ENCODE measurements at regions not wholly inside any gene's neighbourhood (a gene's known extent, or its start where the extent isn't known, plus 50 kb on each side); places are given as distances from the start of the nearest gene placed in this dataset.

DNA sequence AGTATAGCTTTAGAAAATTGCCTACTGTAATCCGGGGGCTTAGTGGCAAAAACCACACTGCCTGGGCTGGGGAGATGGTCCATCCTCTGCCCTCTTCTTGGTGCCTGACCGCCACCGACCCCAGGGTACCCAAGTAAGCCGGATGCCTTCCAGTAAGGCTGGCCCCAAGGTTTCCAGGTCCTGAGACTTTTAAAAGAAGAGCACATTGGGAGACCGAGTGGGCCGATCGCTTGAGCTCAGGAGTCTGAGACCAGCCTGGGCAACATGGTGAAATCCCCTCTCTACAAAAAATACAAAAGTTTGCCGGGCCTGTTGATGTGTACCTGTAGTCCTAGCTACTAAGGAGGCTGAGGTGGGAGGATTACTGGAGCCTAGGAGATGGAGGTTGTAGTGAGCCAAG lies 406.7 kb upstream of the IRX4 start (continued):
- no peak for TF ChIP-seq ZNF462 (CRISPR knock-in tag; IDR thresholded peaks at IDR 0.05)
- TF ChIP-seq NANOG (IDR thresholded peaks at IDR 0.05; ENCODE audit: borderline replicate concordance), result no peak
- no peak for TF ChIP-seq JUNB (IDR thresholded peaks at IDR 0.05; ENCODE audit: unreplicated experiment)
- no peak for TF ChIP-seq CREB1 (CRISPR knock-in tag; IDR thresholded peaks at IDR 0.05; ENCODE audit: low read depth)
- TF ChIP-seq EZH2 (IDR thresholded peaks at IDR 0.05; ENCODE audit: low read depth, unreplicated experiment), result no peak

DNA sequence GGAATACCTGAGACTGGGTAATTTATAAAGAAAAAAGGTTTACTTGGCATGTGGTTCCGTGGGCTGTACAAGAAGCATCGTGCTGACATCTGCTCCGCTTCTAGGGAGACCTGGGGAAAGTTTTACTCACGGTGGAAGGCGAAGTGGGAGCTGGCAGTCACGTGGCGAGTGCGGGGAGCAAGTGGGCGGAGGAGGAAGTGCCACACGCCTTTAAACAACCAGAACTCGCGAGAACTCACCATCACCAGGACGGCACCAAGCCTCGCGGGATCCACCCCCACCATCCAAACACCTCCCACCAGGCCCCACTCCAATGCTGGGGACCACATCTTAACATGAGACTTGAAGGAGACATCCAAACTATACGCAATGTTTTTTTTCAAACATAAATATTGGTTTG lies 406.2 kb upstream of the IRX4 start:
- no peak overlapping the region for H3K4me3 ChIP-seq
- no peaks in the 10 kb centered on the region for H3F3A ChIP-seq (replicated peaks; ENCODE audit: low read depth)
- H2AFZ ChIP-seq, result no peak overlapping the region
- H3K27me3 ChIP-seq (ENCODE audit: insufficient read depth), result no peaks in the 10 kb centered on the region
- H3K27ac Mint-ChIP-seq, result no peak overlapping the region
- peaks cover 3% of the 10 kb centered on the region; the same call in 1 of the 3 replicates for H3K36me3 Mint-ChIP-seq (ENCODE audit: low read depth)
- H3K9me2 ChIP-seq (ENCODE audit: insufficient read depth), result no peaks in the 10 kb centered on the region
- H3K4me1 ChIP-seq (ENCODE audit: insufficient read depth), result no peaks in the 10 kb centered on the region
- peaks cover 2% of the 10 kb centered on the region; the same call in 2 of the 3 replicates for H3K4me1 Mint-ChIP-seq
- no peaks in the 10 kb centered on the region for H3K79me2 ChIP-seq (replicated peaks; ENCODE audit: insufficient read depth)
- DNase-seq (ENCODE audit: low spot score), result no peak
- no peak overlapping the region for H3K27ac ChIP-seq (ENCODE audit: low read depth)
- ATAC-seq, result no peak
- H3K36me3 ChIP-seq (ENCODE audit: insufficient read depth), result no peaks in the 10 kb centered on the region
- H3K27me3 Mint-ChIP-seq (ENCODE audit: insufficient read depth, low read depth, poor library complexity), result peaks cover 1% of the 10 kb centered on the region
- H3K4me2 ChIP-seq, result no peak overlapping the region
- no peak overlapping the region for H3K4me3 Mint-ChIP-seq
- H4K20me1 ChIP-seq (replicated peaks; ENCODE audit: insufficient read depth), result no peaks in the 10 kb centered on the region
- peaks cover 3% of the 10 kb centered on the region; the same call in 2 of the 3 replicates for H3K9me3 Mint-ChIP-seq
- TF ChIP-seq, protein P1, sequence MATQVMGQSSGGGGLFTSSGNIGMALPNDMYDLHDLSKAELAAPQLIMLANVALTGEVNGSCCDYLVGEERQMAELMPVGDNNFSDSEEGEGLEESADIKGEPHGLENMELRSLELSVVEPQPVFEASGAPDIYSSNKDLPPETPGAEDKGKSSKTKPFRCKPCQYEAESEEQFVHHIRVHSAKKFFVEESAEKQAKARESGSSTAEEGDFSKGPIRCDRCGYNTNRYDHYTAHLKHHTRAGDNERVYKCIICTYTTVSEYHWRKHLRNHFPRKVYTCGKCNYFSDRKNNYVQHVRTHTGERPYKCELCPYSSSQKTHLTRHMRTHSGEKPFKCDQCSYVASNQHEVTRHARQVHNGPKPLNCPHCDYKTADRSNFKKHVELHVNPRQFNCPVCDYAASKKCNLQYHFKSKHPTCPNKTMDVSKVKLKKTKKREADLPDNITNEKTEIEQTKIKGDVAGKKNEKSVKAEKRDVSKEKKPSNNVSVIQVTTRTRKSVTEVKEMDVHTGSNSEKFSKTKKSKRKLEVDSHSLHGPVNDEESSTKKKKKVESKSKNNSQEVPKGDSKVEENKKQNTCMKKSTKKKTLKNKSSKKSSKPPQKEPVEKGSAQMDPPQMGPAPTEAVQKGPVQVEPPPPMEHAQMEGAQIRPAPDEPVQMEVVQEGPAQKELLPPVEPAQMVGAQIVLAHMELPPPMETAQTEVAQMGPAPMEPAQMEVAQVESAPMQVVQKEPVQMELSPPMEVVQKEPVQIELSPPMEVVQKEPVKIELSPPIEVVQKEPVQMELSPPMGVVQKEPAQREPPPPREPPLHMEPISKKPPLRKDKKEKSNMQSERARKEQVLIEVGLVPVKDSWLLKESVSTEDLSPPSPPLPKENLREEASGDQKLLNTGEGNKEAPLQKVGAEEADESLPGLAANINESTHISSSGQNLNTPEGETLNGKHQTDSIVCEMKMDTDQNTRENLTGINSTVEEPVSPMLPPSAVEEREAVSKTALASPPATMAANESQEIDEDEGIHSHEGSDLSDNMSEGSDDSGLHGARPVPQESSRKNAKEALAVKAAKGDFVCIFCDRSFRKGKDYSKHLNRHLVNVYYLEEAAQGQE (IDR thresholded peaks at IDR 0.05; ENCODE audit: unreplicated experiment), result no peak
- TF ChIP-seq EZH2phosphoT487 (IDR thresholded peaks at IDR 0.05; ENCODE audit: unreplicated experiment) (no peak), EZH2 (IDR thresholded peaks at IDR 0.05; ENCODE audit: low read depth, unreplicated experiment) (no peak), CREB1 (CRISPR knock-in tag; IDR thresholded peaks at IDR 0.05; ENCODE audit: low read depth) (no peak), JUNB (IDR thresholded peaks at IDR 0.05; ENCODE audit: unreplicated experiment) (no peak), NANOG (IDR thresholded peaks at IDR 0.05; ENCODE audit: borderline replicate concordance) (no peak), ZNF331 (CRISPR knock-in tag; IDR thresholded peaks at IDR 0.05; ENCODE audit: low read depth) (no peak), STAT1 (IDR thresholded peaks at IDR 0.05; ENCODE audit: unreplicated experiment) (no peak), ZNF114 (CRISPR knock-in tag; IDR thresholded peaks at IDR 0.05) (no peak)
- TF ChIP-seq, protein P2, sequence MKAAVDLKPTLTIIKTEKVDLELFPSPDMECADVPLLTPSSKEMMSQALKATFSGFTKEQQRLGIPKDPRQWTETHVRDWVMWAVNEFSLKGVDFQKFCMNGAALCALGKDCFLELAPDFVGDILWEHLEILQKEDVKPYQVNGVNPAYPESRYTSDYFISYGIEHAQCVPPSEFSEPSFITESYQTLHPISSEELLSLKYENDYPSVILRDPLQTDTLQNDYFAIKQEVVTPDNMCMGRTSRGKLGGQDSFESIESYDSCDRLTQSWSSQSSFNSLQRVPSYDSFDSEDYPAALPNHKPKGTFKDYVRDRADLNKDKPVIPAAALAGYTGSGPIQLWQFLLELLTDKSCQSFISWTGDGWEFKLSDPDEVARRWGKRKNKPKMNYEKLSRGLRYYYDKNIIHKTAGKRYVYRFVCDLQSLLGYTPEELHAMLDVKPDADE (IDR thresholded peaks at IDR 0.05), result no peak
- TF ChIP-seq, protein P3, sequence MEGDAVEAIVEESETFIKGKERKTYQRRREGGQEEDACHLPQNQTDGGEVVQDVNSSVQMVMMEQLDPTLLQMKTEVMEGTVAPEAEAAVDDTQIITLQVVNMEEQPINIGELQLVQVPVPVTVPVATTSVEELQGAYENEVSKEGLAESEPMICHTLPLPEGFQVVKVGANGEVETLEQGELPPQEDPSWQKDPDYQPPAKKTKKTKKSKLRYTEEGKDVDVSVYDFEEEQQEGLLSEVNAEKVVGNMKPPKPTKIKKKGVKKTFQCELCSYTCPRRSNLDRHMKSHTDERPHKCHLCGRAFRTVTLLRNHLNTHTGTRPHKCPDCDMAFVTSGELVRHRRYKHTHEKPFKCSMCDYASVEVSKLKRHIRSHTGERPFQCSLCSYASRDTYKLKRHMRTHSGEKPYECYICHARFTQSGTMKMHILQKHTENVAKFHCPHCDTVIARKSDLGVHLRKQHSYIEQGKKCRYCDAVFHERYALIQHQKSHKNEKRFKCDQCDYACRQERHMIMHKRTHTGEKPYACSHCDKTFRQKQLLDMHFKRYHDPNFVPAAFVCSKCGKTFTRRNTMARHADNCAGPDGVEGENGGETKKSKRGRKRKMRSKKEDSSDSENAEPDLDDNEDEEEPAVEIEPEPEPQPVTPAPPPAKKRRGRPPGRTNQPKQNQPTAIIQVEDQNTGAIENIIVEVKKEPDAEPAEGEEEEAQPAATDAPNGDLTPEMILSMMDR (conservative IDR thresholded peaks at IDR 0.05; ENCODE audit: low read depth in 2 of 2), result no peak

Measured in GM23338 (cell line).